ENCODE measurements at regions not wholly inside any gene's neighbourhood (a gene's known extent, or its start where the extent isn't known, plus 50 kb on each side); places are given as distances from the start of the nearest gene placed in this dataset.
A peak's percentile ranks its signal among the peaks of the same experiment; 100 is the strongest.
"Not testable (repeated sequence)": the region's sequence is repeated elsewhere in the genome, so short reads cannot be mapped to it uniquely, and the experiment has no call there.

DNA sequence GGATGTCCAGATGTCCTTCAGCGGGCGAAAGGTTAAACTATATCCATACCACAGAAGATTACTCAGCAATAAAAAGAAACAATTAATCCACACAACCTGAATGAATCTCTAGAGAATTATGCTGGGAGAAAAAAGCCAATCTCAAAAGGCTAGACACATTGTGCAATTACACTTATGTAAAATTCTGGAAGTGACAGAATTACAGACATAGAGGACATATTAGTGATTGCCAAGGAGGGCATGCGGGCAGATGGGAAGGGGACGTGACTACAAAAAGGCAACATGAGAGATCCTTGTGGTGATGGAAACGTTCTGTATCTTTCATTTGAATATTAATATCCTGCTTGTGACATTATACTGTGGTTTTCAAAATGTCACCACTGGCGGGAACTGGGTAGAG, 103.5 kb upstream of the BMAL1 start:
- no peak for DNase-seq (ENCODE audit: low spot score)

DNA sequence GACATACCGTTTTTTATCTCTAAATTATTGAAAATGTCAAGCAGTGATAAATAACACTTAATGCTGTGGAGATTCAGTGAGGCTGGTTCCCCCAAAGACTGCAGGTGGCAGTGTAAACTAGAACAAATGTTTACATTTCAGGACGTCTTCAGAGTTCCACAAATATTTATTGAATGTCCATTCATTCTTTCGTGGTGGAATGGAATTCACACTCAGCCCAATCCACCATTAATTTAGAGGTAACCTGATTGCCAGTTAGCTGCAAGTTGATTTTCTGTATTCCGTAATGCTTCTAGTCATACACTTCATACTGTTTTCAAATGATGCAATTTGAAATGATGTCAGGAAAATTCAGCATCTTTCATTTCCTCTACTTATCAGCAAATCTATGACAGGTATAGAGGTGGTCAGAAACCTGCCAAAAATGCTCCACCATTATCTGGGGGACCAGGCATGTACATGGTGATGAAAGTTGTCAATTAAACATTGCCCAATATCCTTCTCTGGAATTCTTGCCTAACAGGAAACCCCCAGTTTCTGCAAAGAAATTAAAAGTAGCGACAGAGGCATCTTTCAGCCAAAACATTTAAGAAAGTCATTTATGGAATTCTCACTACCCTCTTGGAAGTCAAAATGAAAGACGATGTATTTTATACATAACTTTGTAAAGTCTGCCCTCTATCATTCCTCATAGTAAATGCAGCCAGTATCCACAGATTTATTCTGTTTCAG, 94.3 kb upstream of the BMAL1 start:
- DNase-seq (ENCODE audit: low spot score), result no peak

DNA sequence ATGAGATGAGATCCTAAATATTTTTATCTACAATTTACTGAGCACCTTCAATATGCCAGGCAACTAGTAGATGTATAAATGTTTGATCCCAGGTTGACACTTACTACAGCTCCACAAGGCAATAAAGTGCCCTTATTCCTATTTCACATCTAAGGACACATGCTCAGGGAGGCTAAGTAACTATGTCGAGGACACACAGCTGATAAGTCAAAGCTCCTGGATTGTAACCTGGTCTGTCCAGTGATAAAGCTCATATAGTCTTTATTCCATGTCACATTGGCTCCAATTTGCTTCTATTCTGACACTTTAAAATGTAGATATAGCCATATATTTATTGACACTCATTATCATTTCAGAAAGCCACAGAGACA, 93.8 kb upstream of the BMAL1 start:
- DNase-seq (ENCODE audit: low spot score), result no peak

DNA sequence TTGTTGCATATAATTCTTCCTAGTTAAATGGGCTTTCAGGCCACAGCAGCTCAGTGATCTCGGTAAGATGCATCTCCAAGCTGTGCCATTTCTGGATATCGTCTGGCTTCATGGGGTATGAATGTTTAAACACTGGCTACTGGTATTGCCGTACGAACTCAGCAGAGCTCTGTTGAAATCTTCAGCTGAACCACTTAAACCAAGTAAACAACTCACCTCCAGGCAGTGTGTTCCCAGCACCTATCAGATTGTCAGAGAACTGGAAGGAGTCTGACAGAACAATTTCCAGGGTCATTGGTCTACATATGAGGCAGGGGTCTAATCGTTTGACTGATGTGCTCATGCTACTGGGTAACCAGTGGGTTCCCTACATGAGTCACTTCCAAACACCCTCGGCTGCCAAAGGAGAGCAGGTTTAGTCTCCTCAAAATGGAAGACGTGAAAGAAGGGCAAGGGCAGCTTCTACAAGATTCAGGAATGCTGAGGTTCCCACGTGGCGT, 93.2 kb upstream of the BMAL1 start:
- DNase-seq (ENCODE audit: low spot score), result no peak

- no peak for DNase-seq (ENCODE audit: low spot score)
These were observed 89.4 kb upstream of the BMAL1 start for GRCh38 chr11:13188179-13188578.

- DNase-seq (ENCODE audit: low spot score), result no peak
These were observed 87.8 kb upstream of the BMAL1 start for GRCh38 chr11:13189561-13190426.

GRCh38 chr11:13193613-13194012, 84.0 kb upstream of the BMAL1 start:
- no peak for DNase-seq (ENCODE audit: low spot score)

GRCh38 chr11:13197374-13197773, 80.2 kb upstream of the BMAL1 start:
- not testable (repeated sequence) for DNase-seq (ENCODE audit: low spot score)

DNA sequence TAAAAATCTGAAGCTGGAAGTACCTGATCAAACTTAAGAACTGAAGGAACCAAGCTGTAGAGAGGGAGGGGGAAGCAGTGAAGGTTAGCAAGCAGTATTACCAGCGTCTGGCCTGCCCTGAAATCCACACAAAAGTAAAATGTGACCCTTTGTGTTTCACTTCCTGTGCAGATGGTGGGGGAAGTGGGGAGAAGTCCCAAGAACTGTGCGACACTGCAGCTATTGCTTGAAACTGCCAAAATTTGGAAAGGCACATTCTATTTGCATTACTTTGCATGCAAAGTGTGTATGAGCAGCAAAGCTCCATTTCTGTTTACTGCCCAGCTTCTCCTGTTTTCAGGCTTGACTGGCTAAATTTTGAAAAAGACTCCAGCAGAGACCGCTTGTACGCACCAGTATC, 72.1 kb upstream of the BMAL1 start:
- DNase-seq (ENCODE audit: low spot score), result no peak

- no peak for DNase-seq (ENCODE audit: low spot score)
These were observed 71.4 kb upstream of the BMAL1 start for GRCh38 chr11:13206086-13206640.

- DNase-seq (ENCODE audit: low spot score), result no peak
These were observed 70.3 kb upstream of the BMAL1 start for GRCh38 chr11:13207270-13207664.

DNA sequence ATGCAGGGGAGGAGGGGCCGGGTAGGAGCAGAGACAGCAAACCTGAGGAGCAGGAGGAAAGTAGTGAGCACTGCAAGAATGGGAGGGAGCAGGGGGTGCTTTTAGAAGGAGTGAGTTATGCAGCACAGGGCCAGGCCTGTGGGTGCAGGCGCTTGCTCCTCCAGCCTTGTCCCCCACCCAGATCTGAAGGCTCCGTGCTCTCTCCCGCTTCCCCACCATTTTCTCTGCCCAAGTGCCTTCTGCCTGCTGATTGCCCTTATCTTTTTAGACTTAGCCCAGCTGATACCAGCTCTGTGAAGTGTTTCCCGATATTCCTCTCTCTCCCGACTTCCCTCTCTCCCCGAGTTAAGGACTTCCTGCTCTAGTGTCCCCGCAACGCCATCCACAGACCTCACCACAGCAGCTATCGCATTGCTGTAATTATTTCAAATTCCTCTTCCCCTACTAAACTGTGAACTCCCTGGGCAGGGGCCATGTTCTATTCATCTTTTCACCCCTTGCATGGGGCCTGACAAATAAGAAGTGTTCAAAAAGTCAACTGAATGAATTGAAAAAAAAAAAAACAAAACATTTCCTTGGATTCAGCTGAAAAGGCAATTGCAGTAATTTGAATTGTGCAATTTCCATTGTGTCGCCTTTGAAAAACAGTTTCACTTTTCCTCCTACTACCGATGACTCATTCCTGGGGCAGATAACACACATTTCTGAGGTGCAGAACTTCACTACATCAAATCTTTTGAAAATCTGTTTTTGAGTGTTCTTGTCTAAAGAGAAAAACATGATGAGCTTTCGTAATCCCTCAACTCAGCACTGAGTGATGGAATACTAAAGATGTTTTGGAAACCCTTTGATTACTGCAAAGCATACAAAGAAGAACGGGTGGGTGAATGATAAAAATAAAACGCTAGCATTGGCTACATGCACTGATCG, 69.7 kb upstream of the BMAL1 start:
- DNase-seq (ENCODE audit: low spot score), result no peak

- no peak for DNase-seq (ENCODE audit: low spot score)
These were observed 68.7 kb upstream of the BMAL1 start for GRCh38 chr11:13208921-13209320.

- DNase-seq (ENCODE audit: low spot score), result no peak
These were observed 68.2 kb upstream of the BMAL1 start for GRCh38 chr11:13209379-13209778.

DNA sequence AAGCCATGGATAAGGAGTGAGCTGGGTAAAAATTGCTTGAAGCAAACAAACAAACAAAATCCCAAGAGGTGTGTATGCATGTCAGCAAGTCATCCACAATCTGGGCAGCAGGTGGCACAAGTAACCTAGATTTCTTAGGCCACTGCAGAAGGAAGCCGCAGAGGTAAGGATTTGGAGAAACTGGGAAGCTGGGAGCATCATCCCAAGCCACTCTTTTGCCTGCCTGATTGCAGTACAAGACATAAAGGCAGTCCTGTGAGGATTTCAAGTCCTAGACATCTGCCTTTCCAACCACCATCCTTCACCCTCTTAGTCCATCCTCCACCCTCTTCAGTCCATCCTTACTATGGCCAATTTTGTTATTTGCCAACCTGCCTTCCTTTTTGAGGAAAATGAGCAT, 67.2 kb upstream of the BMAL1 start:
- peak; percentile 60 for DNase-seq (ENCODE audit: low spot score)

DNA sequence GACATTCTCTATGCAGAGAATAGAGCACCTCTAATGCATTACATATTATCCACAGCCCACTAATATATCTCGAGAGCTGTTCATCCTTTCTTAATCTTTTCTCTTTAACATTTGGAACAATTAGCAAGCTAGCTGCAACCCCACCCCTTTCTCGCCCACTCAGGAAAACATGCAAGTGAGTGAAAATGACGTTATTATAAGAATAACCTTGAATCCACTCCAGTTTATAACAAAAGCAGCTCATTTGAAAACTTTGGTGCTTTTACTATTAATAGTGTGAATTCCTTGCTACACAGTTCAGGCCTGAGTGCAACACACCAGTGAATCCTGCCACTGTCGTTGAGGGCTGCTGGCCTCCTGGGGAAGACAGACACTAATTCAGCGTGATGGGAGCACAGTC, 63.3 kb upstream of the BMAL1 start:
- no peak for DNase-seq (ENCODE audit: low spot score)

- DNase-seq (ENCODE audit: low spot score), result no peak
These were observed 62.4 kb upstream of the BMAL1 start for GRCh38 chr11:13215149-13215548.

GRCh38 chr11:13216019-13216710, 61.4 kb upstream of the BMAL1 start:
- peak; percentile 55 for DNase-seq (ENCODE audit: low spot score)

GRCh38 chr11:13216711-13217075, 60.9 kb upstream of the BMAL1 start:
- DNase-seq (ENCODE audit: low spot score), result no peak

GRCh38 chr11:13218685-13219084, 58.9 kb upstream of the BMAL1 start:
- not testable (repeated sequence) for DNase-seq (ENCODE audit: low spot score)

GRCh38 chr11:13220148-13220547, 57.4 kb upstream of the BMAL1 start:
- no peak for DNase-seq (ENCODE audit: low spot score)
